ENCODE measurements at regions not wholly inside any gene's neighbourhood (a gene's known extent, or its start where the extent isn't known, plus 50 kb on each side); places are given as distances from the start of the nearest gene placed in this dataset.

- Mint-ChIP-seq H3K9me3 (no peaks in the 10 kb centered on the region), H3K27me3 (ENCODE audit: low read depth) (peaks cover 23% of the 10 kb centered on the region), H3K27ac (no peak overlapping the region), H3K4me1 (peaks cover 25% of the 10 kb centered on the region), H3K4me3 (no peak overlapping the region), H3K36me3 (ENCODE audit: low read depth) (no peaks in the 10 kb centered on the region)
- TF ChIP-seq CTCF (IDR thresholded peaks at IDR 0.05; ENCODE audit: unreplicated experiment in 3 of 3), result no peak
These were observed 128.1 kb upstream of the AGAP1 start for GRCh38 chr2:235365743-235366142.

- H3K4me1 Mint-ChIP-seq, result peaks cover 25% of the 10 kb centered on the region
These were observed 127.5 kb upstream of the AGAP1 start for GRCh38 chr2:235366390-235366789.

GRCh38 chr2:235366807-235367206 lies 127.0 kb upstream of the AGAP1 start:
- TF ChIP-seq CTCF (IDR thresholded peaks at IDR 0.05; ENCODE audit: unreplicated experiment in 3 of 3), result no peak
- Mint-ChIP-seq H3K4me3 (no peak overlapping the region), H3K9me3 (no peaks in the 10 kb centered on the region), H3K4me1 (peaks cover 25% of the 10 kb centered on the region), H3K27me3 (ENCODE audit: low read depth) (peaks cover 22% of the 10 kb centered on the region), H3K36me3 (ENCODE audit: low read depth) (no peaks in the 10 kb centered on the region), H3K27ac (no peak overlapping the region)

More at GRCh38 chr2:235366390-235366789, 127.5 kb upstream of the AGAP1 start:
- no peaks in the 10 kb centered on the region for H3K9me3 Mint-ChIP-seq
- no peak overlapping the region for H3K27ac Mint-ChIP-seq
- TF ChIP-seq CTCF (IDR thresholded peaks at IDR 0.05; ENCODE audit: unreplicated experiment in 3 of 3), result no peak
- H3K27me3 Mint-ChIP-seq (ENCODE audit: low read depth), result peaks cover 24% of the 10 kb centered on the region
- H3K36me3 Mint-ChIP-seq (ENCODE audit: low read depth), result no peaks in the 10 kb centered on the region
- no peak overlapping the region for H3K4me3 Mint-ChIP-seq

GRCh38 chr2:235371018-235371417 lies 122.8 kb upstream of the AGAP1 start:
- H3K9me3 Mint-ChIP-seq, result peaks cover 3% of the 10 kb centered on the region
- H3K4me3 Mint-ChIP-seq, result no peak overlapping the region
- H3K27me3 Mint-ChIP-seq (ENCODE audit: low read depth), result peaks cover 21% of the 10 kb centered on the region
- TF ChIP-seq CTCF (IDR thresholded peaks at IDR 0.05; ENCODE audit: unreplicated experiment in 3 of 3), result no peak
- no peak overlapping the region for H3K27ac Mint-ChIP-seq
- peaks cover 10% of the 10 kb centered on the region for H3K4me1 Mint-ChIP-seq
- H3K36me3 Mint-ChIP-seq (ENCODE audit: low read depth), result no peaks in the 10 kb centered on the region

- H3K9me3 Mint-ChIP-seq, result peaks cover 3% of the 10 kb centered on the region
- H3K4me3 Mint-ChIP-seq, result no peak overlapping the region
- no peak overlapping the region for H3K27ac Mint-ChIP-seq
- no peaks in the 10 kb centered on the region for H3K4me1 Mint-ChIP-seq
- H3K36me3 Mint-ChIP-seq (ENCODE audit: low read depth), result no peaks in the 10 kb centered on the region
- TF ChIP-seq CTCF (IDR thresholded peaks at IDR 0.05; ENCODE audit: unreplicated experiment in 3 of 3), result no peak
- peaks cover 15% of the 10 kb centered on the region for H3K27me3 Mint-ChIP-seq (ENCODE audit: low read depth)
These were observed 120.7 kb upstream of the AGAP1 start for GRCh38 chr2:235373171-235373570.

- Mint-ChIP-seq H3K27ac (no peak overlapping the region), H3K27me3 (ENCODE audit: low read depth) (peaks cover 9% of the 10 kb centered on the region), H3K4me3 (no peak overlapping the region), H3K9me3 (peaks cover 3% of the 10 kb centered on the region), H3K36me3 (ENCODE audit: low read depth) (no peaks in the 10 kb centered on the region), H3K4me1 (peaks cover 6% of the 10 kb centered on the region)
- no peak for TF ChIP-seq CTCF (IDR thresholded peaks at IDR 0.05; ENCODE audit: unreplicated experiment in 3 of 3)
These were observed 116.7 kb upstream of the AGAP1 start for GRCh38 chr2:235377176-235377575.

Data from nephron (organoid).